Keratinocyte (primary cell): ENCODE measurements at regions not wholly inside any gene's neighbourhood (a gene's known extent, or its start where the extent isn't known, plus 50 kb on each side); places are given as distances from the start of the nearest gene placed in this dataset.

Source experiments
- DNase-seq: peaks from one replicate; pipeline ENCODE4 v3.0.0-alpha.2; 2011; ENCODE audit warnings: low read depth, missing footprints, low spot score
- FAIRE-seq: peaks from 2 replicates; lab custom pipeline; 2011; peaks lifted over from hg19 to GRCh38; lab: Jason Lieb, UNC
- H2AFZ ChIP-seq: 2 replicates; pipeline ENCODE4 v1.6.0; 2012; ENCODE audit warnings: low read length, control low read depth, inconsistent platforms; ENCODE audit not compliant: control insufficient read depth
- H3K27ac ChIP-seq: 2 replicates; pipeline ENCODE4 v1.5.1; 2011; ENCODE audit warnings: low read length; ENCODE audit not compliant: control insufficient read depth, insufficient read depth
- H3K27me3 ChIP-seq: 3 replicates; pipeline ENCODE4 v1.6.0; 2011; ENCODE audit warnings: low read length; ENCODE audit not compliant: control insufficient read depth, insufficient read depth; ENCODE audit errors: extremely low read depth
- H3K36me3 ChIP-seq, 2 experiments: 2 replicates in 1 of 2; 3 replicates in 1 of 2; pipeline ENCODE4 v1.5.1; 2011; ENCODE audit warnings: low read length in 2 of 2, mild to moderate bottlenecking in 1 of 2; ENCODE audit not compliant: control insufficient read depth in 2 of 2, insufficient read depth in 2 of 2; ENCODE audit errors: extremely low read depth in 1 of 2
- H3K4me1 ChIP-seq: 3 replicates; pipeline ENCODE4 v1.5.1; 2011; ENCODE audit warnings: low read length; ENCODE audit not compliant: control insufficient read depth, insufficient read depth; ENCODE audit errors: extremely low read depth
- H3K4me2 ChIP-seq: 3 replicates; pipeline ENCODE4 v1.6.0; 2011; ENCODE audit warnings: low read depth, low read length; ENCODE audit not compliant: control insufficient read depth, insufficient read depth; ENCODE audit errors: extremely low read depth
- H3K4me3 ChIP-seq, 3 experiments: fragments of 200-600 bp in 1 of 3; sonication (generic) in 1 of 3; 2 replicates in 2 of 3; 3 replicates in 1 of 3; pipeline ENCODE4 v1.5.1; 2011 to 2016; ENCODE audit warnings: low read length in 3 of 3, mild to moderate bottlenecking in 3 of 3, control low read depth in 2 of 3, inconsistent platforms in 1 of 3, low read depth in 1 of 3, mixed read lengths in 1 of 3, mixed run types in 1 of 3, moderate library complexity in 1 of 3; ENCODE audit not compliant: control insufficient read depth in 2 of 3, insufficient read depth in 2 of 3; ENCODE audit errors: extremely low read depth in 1 of 3
- H3K79me2 ChIP-seq: 2 replicates; pipeline ENCODE4 v1.6.0; 2012; ENCODE audit warnings: low read length; ENCODE audit not compliant: control insufficient read depth, insufficient read depth
- H3K9ac ChIP-seq: 3 replicates; pipeline ENCODE4 v1.6.0; 2011; ENCODE audit warnings: low read length; ENCODE audit not compliant: control insufficient read depth, insufficient read depth; ENCODE audit errors: extremely low read depth
- H3K9me1 ChIP-seq: 3 replicates; pipeline ENCODE4 v1.6.0; 2011; ENCODE audit warnings: low read length; ENCODE audit not compliant: control insufficient read depth, insufficient read depth; ENCODE audit errors: extremely low read depth
- H3K9me3 ChIP-seq: 2 replicates; pipeline ENCODE4 v1.5.1; 2012; ENCODE audit warnings: low read depth, low read length; ENCODE audit not compliant: control insufficient read depth
- H4K20me1 ChIP-seq: 3 replicates; pipeline ENCODE4 v1.6.0; 2011; ENCODE audit warnings: low read length; ENCODE audit not compliant: control insufficient read depth, insufficient read depth; ENCODE audit errors: extremely low read depth
- CTCF ChIP-seq, 3 experiments: IDR thresholded peaks in 1 of 3; conservative IDR thresholded peaks in 1 of 3; optimal IDR thresholded peaks in 1 of 3; 2 replicates in 2 of 3; 3 replicates in 1 of 3; pipeline versions ENCODE3 to v1.5.1; 2011; ENCODE audit warnings: low read length in 3 of 3, mild to moderate bottlenecking in 3 of 3, moderate library complexity in 2 of 3, control low read depth in 1 of 3, inconsistent platforms in 1 of 3; ENCODE audit not compliant: insufficient read depth in 2 of 3; ENCODE audit errors: extremely low read depth in 1 of 3
- EZH2 ChIP-seq: IDR thresholded peaks from one replicate; pipeline ENCODE4 v1.6.1; 2012; ENCODE audit warnings: inconsistent platforms, mild to moderate bottlenecking, low read length, moderate library complexity
- dilution Hi-C: fragments of 300-500 bp; cut with MboI; formaldehyde crosslinking; loops from one replicate; pipeline ENCODE4 v1.7.0; 2020; ENCODE audit warnings: low sequenced_read_pairs; ENCODE audit not compliant: extremely low pct_ligation_motif_present

- Histone ChIP-seq H3K4me2 (no peak overlapping the region), H2AFZ (no peak overlapping the region), H3K9me1 (no peaks in the 10 kb centered on the region), H3K27me3 (no peaks in the 10 kb centered on the region), H3K4me1 (peaks cover under 1% of the 10 kb centered on the region), H3K27ac (no peak overlapping the region), H4K20me1 (no peaks in the 10 kb centered on the region), H3K9ac (no peak overlapping the region), H3K79me2 (no peaks in the 10 kb centered on the region), H3K36me3 (no peaks in the 10 kb centered on the region), H3K4me3 (no peak overlapping the region), H3K9me3 (peaks cover 7% of the 10 kb centered on the region)
- dilution Hi-C loops: no loop called here
- DNase-seq: no peak
- TF ChIP-seq CTCF (optimal IDR thresholded peaks at IDR 0.05 in 1 of 3, IDR thresholded peaks at IDR 0.05 in 1 of 3, conservative IDR thresholded peaks at IDR 0.05 in 1 of 3; ENCODE audit: extremely low read depth in 1 of 3, insufficient read depth in 2 of 3, low read length in 3 of 3) (no peak), EZH2 (no peak)
- FAIRE-seq: no peak
These were observed 277.3 kb downstream of the MBD2 start for GRCh38 chr18:53947092-53947640.

DNA sequence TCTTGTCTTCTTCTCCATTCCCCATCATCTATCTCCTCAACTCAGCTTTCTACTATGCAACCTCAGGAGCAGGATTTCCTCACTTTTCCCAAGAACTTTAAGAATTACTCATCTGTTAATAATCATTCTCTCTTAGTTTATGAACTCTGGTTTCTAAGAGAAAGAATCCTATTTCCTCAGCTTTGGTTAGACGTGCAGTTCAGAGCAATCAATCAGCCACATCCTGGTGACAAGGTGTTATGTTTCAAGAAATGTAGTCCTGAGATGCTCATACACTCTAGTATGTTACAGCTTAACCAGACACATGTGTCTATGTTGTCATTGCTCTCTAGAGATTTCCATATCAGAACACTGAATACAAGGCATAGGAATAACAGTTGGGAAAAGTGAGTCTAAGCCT is 277.9 kb downstream of the MBD2 start:
- Histone ChIP-seq H3K4me1 (peaks cover 5% of the 10 kb centered on the region), H3K4me3 (no peak overlapping the region), H3K9ac (no peak overlapping the region), H2AFZ (no peak overlapping the region), H3K36me3 (no peaks in the 10 kb centered on the region), H3K27me3 (no peaks in the 10 kb centered on the region), H3K79me2 (no peaks in the 10 kb centered on the region), H4K20me1 (no peaks in the 10 kb centered on the region), H3K9me3 (peaks cover 7% of the 10 kb centered on the region), H3K27ac (no peak overlapping the region), H3K9me1 (no peaks in the 10 kb centered on the region), H3K4me2 (no peak overlapping the region)
- DNase-seq: no peak
- TF ChIP-seq CTCF (optimal IDR thresholded peaks at IDR 0.05 in 1 of 3, IDR thresholded peaks at IDR 0.05 in 1 of 3, conservative IDR thresholded peaks at IDR 0.05 in 1 of 3; ENCODE audit: extremely low read depth in 1 of 3, insufficient read depth in 2 of 3, low read length in 3 of 3) (no peak), EZH2 (no peak)
- dilution Hi-C loops: no loop called here
- no peak for FAIRE-seq
